Thoracic aorta (tissue), 2 donors: ENCODE measurements at regions not wholly inside any gene's neighbourhood (a gene's known extent, or its start where the extent isn't known, plus 50 kb on each side); places are given as distances from the start of the nearest gene placed in this dataset.

Experiments used
- ATAC-seq: fragments of 150-250 bp; one replicate; pipeline ENCODE4 v1.8.0; 2017; ENCODE audit warnings: low read depth; ENCODE audit not compliant: insufficient number of reproducible peaks, low FRiP score
- DNase-seq: peaks from one replicate; pipeline ENCODE4 v3.0.0-alpha.2; 2020; ENCODE audit warnings: low spot score
- H3K27ac ChIP-seq, 2 donors: fragments of 200-600 bp; sonication (generic); 1 replicate in 1 of 2; 2 replicates in 1 of 2; pipeline ENCODE4 v1.5.1; 2016; ENCODE audit warnings: mild to moderate bottlenecking in 2 of 2, moderate library complexity in 2 of 2
- H3K27me3 ChIP-seq: fragments of 200-600 bp; sonication (generic); replicated peaks from 2 replicates; pipeline ENCODE4 v1.6.0; 2016; ENCODE audit warnings: mild to moderate bottlenecking; ENCODE audit not compliant: insufficient read depth
- H3K36me3 ChIP-seq: fragments of 200-600 bp; sonication (generic); one replicate; pipeline ENCODE4 v1.5.1; 2016
- H3K4me1 ChIP-seq, 2 donors: fragments of 200-600 bp; sonication (generic); 1 replicate in 1 of 2; 2 replicates in 1 of 2; pipeline versions ENCODE4 v1.5.1 to v1.6.0; 2016; ENCODE audit warnings: low read depth in 2 of 2, mild to moderate bottlenecking in 1 of 2; ENCODE audit not compliant: control insufficient read depth in 1 of 2
- H3K4me3 ChIP-seq: fragments of 200-600 bp; sonication (generic); 2 replicates; pipeline ENCODE4 v1.5.1; 2016; ENCODE audit warnings: mild to moderate bottlenecking
- H3K9me3 ChIP-seq: fragments of 200-600 bp; sonication (generic); 2 replicates; pipeline ENCODE4 v1.5.1; 2016
- TF ChIP-seq, protein P1 (sequence below): fragments of 200-600 bp; sonication (generic); IDR thresholded peaks from one replicate; pipeline ENCODE4 v1.5.1; 2019; ENCODE audit warnings: antibody characterized with exemption

DNA sequence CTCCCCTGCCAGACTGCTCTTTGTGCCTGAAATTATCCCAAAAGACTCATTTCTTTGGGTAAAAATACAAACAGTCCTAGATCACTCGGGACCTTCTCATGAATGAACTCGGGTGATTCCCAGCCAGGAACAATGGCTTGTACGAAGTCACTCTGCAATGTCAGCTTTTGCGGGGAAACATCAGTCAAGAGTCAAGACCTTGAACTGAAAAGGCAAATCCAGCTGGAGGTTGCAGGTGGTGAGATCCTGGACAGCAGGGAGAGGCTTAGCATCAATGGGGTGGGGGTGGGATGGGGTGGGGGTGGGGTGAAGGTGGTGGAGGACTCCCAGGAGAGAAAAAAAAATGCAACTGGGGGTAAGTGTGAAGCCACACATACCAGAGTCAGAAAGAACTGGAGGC is 115.0 kb upstream of the SLC25A33 start:
- no peak overlapping the region for H3K4me3 ChIP-seq
- DNase-seq (no peak), ATAC-seq (no peak)
- peaks cover 8 to 31% of the 10 kb centered on the region in 2 donors for H3K4me1 ChIP-seq
- no peaks in the 10 kb centered on the region for H3K9me3 ChIP-seq
- H3K27me3 ChIP-seq = no peaks in the 10 kb centered on the region
- TF ChIP-seq, protein P1, sequence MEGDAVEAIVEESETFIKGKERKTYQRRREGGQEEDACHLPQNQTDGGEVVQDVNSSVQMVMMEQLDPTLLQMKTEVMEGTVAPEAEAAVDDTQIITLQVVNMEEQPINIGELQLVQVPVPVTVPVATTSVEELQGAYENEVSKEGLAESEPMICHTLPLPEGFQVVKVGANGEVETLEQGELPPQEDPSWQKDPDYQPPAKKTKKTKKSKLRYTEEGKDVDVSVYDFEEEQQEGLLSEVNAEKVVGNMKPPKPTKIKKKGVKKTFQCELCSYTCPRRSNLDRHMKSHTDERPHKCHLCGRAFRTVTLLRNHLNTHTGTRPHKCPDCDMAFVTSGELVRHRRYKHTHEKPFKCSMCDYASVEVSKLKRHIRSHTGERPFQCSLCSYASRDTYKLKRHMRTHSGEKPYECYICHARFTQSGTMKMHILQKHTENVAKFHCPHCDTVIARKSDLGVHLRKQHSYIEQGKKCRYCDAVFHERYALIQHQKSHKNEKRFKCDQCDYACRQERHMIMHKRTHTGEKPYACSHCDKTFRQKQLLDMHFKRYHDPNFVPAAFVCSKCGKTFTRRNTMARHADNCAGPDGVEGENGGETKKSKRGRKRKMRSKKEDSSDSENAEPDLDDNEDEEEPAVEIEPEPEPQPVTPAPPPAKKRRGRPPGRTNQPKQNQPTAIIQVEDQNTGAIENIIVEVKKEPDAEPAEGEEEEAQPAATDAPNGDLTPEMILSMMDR = no peak
- H3K36me3 ChIP-seq = no peaks in the 10 kb centered on the region
- H3K27ac ChIP-seq = no peak overlapping the region

DNA sequence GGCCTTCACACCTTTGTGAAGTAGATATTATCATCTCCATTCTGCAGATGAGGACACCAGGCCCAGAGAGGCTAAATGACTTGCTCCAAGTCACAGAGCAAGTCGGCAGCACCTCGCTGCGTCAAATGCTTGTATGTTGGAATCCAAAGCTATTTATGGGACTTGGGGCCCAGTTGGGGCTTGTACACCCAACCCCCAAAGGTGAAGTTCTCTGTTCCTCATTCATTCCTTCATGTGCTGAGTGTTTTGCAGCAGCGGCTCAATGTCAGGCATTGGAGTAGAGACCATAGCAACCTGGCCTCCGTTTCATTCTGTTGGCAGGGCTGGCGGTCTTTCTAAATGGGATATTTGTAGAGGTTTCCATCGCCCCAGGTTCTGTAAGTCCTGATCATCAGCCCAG is 113.4 kb upstream of the SLC25A33 start:
- ATAC-seq (no peak), DNase-seq (no peak)
- H3K36me3 ChIP-seq = no peaks in the 10 kb centered on the region
- peaks cover 8 to 32% of the 10 kb centered on the region in 2 donors for H3K4me1 ChIP-seq
- TF ChIP-seq, protein P1 = no peak
- no peak overlapping the region for H3K27ac ChIP-seq
- no peak overlapping the region for H3K4me3 ChIP-seq
- H3K9me3 ChIP-seq = no peaks in the 10 kb centered on the region
- no peaks in the 10 kb centered on the region for H3K27me3 ChIP-seq

- Histone ChIP-seq H3K36me3 (no peaks in the 10 kb centered on the region), H3K4me3 (no peak overlapping the region), H3K27ac (no peak overlapping the region), H3K9me3 (no peaks in the 10 kb centered on the region), H3K4me1 (peaks cover 8 to 32% of the 10 kb centered on the region in 2 donors), H3K27me3 (no peaks in the 10 kb centered on the region)
- TF ChIP-seq, protein P1 = no peak
- no peak for ATAC-seq
- DNase-seq = no peak
Observed at GRCh38 chr1:9426291-9426711, 113.0 kb upstream of the SLC25A33 start.

DNA sequence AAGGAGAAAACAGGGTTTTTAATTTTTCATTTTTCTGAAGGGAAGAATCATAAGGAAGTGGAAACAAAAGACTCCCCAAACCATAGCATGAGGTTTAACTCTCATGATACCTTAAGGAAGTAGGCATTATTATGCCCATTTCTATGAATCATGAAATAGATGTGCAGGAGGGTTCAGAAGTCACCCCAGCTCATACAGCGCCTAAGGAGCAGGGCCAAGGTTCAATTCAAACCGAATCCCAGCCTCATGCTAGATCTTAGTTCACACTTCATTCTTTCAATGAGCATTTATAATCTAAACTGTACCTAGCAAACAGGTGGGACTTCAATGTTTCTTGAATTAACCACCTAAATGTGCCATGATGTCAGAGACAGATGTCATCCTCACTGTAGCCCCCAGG is 111.9 kb upstream of the SLC25A33 start:
- Histone ChIP-seq H3K27ac (no peak overlapping the region), H3K27me3 (no peaks in the 10 kb centered on the region), H3K4me1 (peaks cover 8 to 29% of the 10 kb centered on the region in 2 donors), H3K36me3 (no peaks in the 10 kb centered on the region), H3K9me3 (no peaks in the 10 kb centered on the region), H3K4me3 (no peak overlapping the region)
- no peak for DNase-seq
- ATAC-seq = no peak
- TF ChIP-seq, protein P1 = no peak

- H3K27me3 ChIP-seq = no peaks in the 10 kb centered on the region
- TF ChIP-seq, protein P1 = no peak
- DNase-seq (peak; percentile 95), ATAC-seq (peak; percentile 93)
- no peaks in the 10 kb centered on the region for H3K36me3 ChIP-seq
- peak overlapping the region; percentile 78 for H3K4me3 ChIP-seq
- peak overlapping the region; percentile 83 to 91 for H3K27ac ChIP-seq
- no peaks in the 10 kb centered on the region for H3K9me3 ChIP-seq
- peaks cover 5 to 17% of the 10 kb centered on the region in 2 donors for H3K4me1 ChIP-seq
Observed at GRCh38 chr1:9428601-9429341, 110.5 kb upstream of the SLC25A33 start.
